Fibroblast of the aortic adventitia (primary cell): ENCODE measurements at regions not wholly inside any gene's neighbourhood (a gene's known extent, or its start where the extent isn't known, plus 50 kb on each side); places are given as distances from the start of the nearest gene placed in this dataset.
"Not testable (repeated sequence)": the region's sequence is repeated elsewhere in the genome, so short reads cannot be mapped to it uniquely, and the experiment has no call there.

Experiments
- DNase-seq: peaks from one replicate; pipeline ENCODE4 v3.0.0-alpha.2; 2010; ENCODE audit warnings: low read depth
- H3K4me3 ChIP-seq: 2 replicates; pipeline ENCODE4 v1.5.1; 2011; ENCODE audit warnings: low read depth, mild to moderate bottlenecking, control low read depth, low read length, moderate library complexity
- TF ChIP-seq, protein P1 (sequence below): IDR thresholded peaks from 2 replicates; pipeline ENCODE4 v1.5.1; 2011; ENCODE audit warnings: mild to moderate bottlenecking, low read length, control low read depth, inconsistent platforms; ENCODE audit not compliant: insufficient read depth

DNA sequence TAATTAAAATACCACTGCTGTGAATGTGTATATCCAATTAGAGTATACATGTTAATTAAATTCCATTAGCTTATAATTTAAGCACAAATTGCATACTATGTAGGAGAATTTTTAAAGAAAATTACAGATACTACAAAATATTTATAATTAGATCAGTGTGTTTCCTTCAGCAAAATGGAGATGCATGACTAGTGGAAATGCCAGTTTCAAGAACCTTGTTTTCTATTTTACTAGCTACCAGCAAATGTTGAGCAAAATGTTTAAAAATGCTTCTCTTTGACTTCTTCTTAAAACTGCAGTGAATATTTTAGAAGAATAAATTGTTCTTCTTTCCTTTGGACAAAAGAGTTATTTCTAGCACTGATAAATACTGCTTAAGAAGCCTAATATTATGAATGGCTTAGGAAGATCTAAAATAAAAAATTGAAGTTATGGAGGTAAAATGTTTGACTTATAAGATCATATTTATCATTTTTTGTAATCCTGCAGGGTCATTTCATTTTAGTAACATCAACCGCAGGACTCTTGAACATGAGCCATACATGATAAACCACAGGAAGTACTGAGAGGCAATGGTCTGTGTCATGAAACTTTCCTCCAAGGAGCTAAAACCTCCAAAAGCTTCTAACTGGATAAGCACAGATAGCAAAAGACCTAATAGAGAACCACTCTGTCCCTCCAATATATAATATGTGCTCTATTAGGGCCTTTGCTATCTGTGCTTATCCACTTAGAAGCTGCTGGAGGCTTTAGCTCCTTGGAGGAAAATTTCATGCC lies 1066.0 kb upstream of the CELF2 start:
- TF ChIP-seq, protein P1, sequence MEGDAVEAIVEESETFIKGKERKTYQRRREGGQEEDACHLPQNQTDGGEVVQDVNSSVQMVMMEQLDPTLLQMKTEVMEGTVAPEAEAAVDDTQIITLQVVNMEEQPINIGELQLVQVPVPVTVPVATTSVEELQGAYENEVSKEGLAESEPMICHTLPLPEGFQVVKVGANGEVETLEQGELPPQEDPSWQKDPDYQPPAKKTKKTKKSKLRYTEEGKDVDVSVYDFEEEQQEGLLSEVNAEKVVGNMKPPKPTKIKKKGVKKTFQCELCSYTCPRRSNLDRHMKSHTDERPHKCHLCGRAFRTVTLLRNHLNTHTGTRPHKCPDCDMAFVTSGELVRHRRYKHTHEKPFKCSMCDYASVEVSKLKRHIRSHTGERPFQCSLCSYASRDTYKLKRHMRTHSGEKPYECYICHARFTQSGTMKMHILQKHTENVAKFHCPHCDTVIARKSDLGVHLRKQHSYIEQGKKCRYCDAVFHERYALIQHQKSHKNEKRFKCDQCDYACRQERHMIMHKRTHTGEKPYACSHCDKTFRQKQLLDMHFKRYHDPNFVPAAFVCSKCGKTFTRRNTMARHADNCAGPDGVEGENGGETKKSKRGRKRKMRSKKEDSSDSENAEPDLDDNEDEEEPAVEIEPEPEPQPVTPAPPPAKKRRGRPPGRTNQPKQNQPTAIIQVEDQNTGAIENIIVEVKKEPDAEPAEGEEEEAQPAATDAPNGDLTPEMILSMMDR: no peak
- no peak for DNase-seq
- H3K4me3 ChIP-seq: no peak overlapping the region

GRCh38 chr10:9957351-9957750 lies 1060.3 kb upstream of the CELF2 start:
- no peak for DNase-seq

DNA sequence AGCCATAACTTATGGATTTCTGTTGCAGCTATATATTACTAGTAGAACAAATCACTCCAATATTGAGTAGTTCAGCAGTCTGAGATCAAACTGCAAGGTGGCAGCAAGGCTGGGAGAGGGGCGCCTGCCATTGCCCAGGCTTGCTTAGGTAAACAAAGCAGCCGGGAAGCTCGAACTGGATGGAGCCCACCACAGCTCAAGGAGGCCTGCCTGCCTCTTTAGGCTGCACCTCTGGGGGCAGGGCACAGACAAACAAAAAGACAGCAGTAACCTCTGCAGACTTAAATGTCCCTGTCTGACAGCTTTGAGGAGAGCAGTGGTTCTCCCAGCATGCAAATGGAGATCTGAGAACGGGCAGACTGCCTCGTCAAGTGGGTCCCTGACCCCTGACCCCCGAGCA lies 1059.8 kb upstream of the CELF2 start:
- DNase-seq, H3K4me3 ChIP-seq: not testable (repeated sequence)

More at GRCh38 chr10:9957351-9957750, 1060.3 kb upstream of the CELF2 start:
- TF ChIP-seq, protein P1: no peak
- no peak overlapping the region for H3K4me3 ChIP-seq

DNA sequence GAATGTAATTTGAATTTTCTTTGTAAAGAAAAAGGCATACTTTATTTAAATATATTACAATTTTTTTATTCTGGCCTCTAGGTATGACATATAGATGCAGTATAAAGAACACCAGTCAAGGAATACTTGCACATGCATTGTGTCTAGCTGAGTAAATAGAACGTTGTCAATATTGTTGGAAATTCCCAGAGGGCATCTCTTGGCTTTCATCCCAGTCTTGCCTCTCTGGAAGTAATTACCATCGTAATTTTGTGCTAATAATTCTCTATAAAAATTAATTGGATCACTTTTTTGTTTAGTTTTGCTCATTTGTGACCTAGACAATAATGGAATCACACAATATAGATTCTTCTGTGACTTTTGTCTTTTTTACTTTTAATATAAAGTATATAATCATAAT lies 1052.3 kb upstream of the CELF2 start:
- TF ChIP-seq, protein P1: no peak
- no peak for DNase-seq
- H3K4me3 ChIP-seq: no peak overlapping the region

GRCh38 chr10:9986786-9987185 lies 1030.9 kb upstream of the CELF2 start:
- no peak overlapping the region for H3K4me3 ChIP-seq
- DNase-seq: no peak
- TF ChIP-seq, protein P1: no peak

- no peak overlapping the region for H3K4me3 ChIP-seq
- TF ChIP-seq, protein P1: no peak
- no peak for DNase-seq
These were observed 1030.5 kb upstream of the CELF2 start for GRCh38 chr10:9987197-9987596.

DNA sequence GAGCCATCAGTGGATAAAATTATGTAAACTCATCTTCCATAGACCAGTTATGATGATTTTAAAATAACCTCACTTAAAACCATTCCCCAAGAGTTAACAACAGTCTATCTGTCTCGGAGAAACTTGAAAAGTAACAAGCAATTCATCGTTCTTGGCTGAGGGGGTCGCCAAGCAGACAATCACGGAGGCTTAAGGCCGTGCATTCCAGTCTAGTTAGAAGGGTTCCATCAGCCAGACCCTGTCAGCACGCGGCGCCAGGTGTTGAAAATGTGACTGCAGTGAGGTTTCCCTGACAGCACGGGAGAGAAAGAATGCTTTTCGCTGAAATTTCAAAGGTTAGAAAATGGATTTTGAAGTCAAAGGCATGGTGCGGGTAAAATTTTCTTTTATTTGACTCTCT lies 1025.0 kb upstream of the CELF2 start:
- TF ChIP-seq, protein P1: no peak
- H3K4me3 ChIP-seq: no peak overlapping the region
- no peak for DNase-seq
